GM12874 (cell line): ENCODE measurements at regions not wholly inside any gene's neighbourhood (a gene's known extent, or its start where the extent isn't known, plus 50 kb on each side); places are given as distances from the start of the nearest gene placed in this dataset.

Experiments
- TF ChIP-seq, protein P1 (sequence below): IDR thresholded peaks from 2 replicates; pipeline ENCODE4 v1.5.1; 2011; ENCODE audit warnings: low read depth, mild to moderate bottlenecking, control low read depth, low read length, moderate library complexity; ENCODE audit not compliant: insufficient read depth

- TF ChIP-seq, protein P1, sequence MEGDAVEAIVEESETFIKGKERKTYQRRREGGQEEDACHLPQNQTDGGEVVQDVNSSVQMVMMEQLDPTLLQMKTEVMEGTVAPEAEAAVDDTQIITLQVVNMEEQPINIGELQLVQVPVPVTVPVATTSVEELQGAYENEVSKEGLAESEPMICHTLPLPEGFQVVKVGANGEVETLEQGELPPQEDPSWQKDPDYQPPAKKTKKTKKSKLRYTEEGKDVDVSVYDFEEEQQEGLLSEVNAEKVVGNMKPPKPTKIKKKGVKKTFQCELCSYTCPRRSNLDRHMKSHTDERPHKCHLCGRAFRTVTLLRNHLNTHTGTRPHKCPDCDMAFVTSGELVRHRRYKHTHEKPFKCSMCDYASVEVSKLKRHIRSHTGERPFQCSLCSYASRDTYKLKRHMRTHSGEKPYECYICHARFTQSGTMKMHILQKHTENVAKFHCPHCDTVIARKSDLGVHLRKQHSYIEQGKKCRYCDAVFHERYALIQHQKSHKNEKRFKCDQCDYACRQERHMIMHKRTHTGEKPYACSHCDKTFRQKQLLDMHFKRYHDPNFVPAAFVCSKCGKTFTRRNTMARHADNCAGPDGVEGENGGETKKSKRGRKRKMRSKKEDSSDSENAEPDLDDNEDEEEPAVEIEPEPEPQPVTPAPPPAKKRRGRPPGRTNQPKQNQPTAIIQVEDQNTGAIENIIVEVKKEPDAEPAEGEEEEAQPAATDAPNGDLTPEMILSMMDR, result no peak
Observed at GRCh38 chr16:88128556-88128955, 177.3 kb downstream of the BANP start.

DNA sequence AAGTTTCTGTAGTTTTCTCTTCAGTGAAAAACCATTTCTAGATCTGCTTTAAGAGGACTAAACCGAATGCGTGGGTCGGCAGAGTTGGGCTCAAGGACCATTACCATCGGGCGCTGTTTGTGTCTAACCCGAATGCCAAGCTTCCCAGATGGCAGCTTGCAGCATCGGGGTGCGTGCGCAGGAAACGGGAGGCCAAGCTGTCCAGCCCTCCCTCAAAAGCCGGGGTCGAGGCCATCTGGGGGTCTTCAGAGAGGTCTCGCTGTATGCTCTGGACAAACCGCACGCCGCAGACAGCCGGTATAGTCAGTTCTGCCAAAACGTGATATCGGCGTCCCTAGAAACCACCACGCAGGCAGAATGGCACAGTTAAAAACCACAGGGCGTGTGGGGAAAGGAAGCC lies 178.8 kb downstream of the BANP start:
- TF ChIP-seq, protein P1, result no peak

GRCh38 chr16:88130681-88131080 lies 179.4 kb downstream of the BANP start:
- TF ChIP-seq, protein P1, result no peak

DNA sequence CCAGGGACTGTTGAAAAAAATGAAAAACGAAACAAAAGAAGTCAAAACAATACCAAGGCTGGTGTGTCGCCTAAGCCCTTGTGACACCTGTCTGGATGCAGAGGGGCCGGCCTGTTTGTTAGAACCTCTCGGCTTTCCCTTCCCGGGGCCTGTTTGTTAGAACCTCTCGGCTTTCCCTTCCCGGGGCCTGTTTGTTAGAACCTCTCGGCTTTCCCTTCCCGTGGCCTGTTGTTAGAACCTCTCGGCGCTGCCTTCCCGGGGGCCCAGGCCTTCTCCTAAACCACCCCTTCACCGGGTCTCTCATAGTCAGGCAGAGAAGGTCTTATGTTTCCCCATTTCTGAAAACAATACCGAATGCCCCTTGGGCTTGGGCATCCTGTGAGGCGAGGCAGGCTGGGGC lies 180.0 kb downstream of the BANP start:
- TF ChIP-seq, protein P1, result no peak

DNA sequence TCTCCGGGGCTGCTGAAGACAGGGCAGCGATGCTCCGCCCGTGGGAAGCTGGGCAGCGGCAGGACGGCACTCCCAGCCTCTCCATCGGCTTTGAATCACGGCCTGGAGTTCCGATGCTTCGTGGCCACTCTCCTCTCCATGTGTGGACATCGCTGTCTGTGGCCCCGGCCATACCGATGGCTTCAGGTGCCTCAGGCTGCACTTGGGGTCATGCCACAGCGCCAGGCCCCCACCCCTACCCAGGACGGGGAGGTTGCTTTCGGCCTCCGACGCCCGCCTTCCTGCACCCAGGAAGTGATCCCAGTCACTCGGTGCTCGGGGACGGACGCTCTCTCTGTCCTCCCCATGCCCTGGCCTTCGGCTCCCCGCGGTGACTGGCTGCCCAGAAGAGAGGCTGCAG lies 180.7 kb downstream of the BANP start:
- TF ChIP-seq, protein P1, result no peak

- TF ChIP-seq, protein P1, result no peak
Observed at GRCh38 chr16:88132836-88133506, 181.7 kb downstream of the BANP start.

- TF ChIP-seq, protein P1, result no peak
Observed at GRCh38 chr16:88133507-88133843, 182.2 kb downstream of the BANP start.

- TF ChIP-seq, protein P1, result no peak
Observed at GRCh38 chr16:88141580-88141979, 190.3 kb downstream of the BANP start.
